Neural progenitor cell (in vitro differentiated cells): ENCODE measurements at regions not wholly inside any gene's neighbourhood (a gene's known extent, or its start where the extent isn't known, plus 50 kb on each side); places are given as distances from the start of the nearest gene placed in this dataset.
"Not testable (repeated sequence)": the region's sequence is repeated elsewhere in the genome, so short reads cannot be mapped to it uniquely, and the experiment has no call there.

Source experiments
- DNase-seq: peaks from one replicate; pipeline ENCODE4 v3.0.0-alpha.2; 2016; ENCODE audit warnings: low spot score
- H2AFZ ChIP-seq: fragments of 200-600 bp; sonication (generic); replicated peaks from 2 replicates; pipeline ENCODE4 v1.6.1; 2016; ENCODE audit warnings: antibody characterized with exemption
- H3F3A ChIP-seq: fragments of 200-600 bp; sonication (generic); 2 replicates; pipeline ENCODE4 v1.6.1; 2016; ENCODE audit warnings: antibody characterized with exemption, low read depth
- H3K27ac ChIP-seq: fragments of 200-600 bp; sonication (generic); 2 replicates; pipeline ENCODE4 v1.5.1; 2016; ENCODE audit warnings: mild to moderate bottlenecking
- H3K27me3 ChIP-seq: fragments of 200-600 bp; sonication (generic); 2 replicates; pipeline ENCODE4 v1.6.1; 2016; ENCODE audit warnings: mild to moderate bottlenecking, moderate library complexity
- H3K36me3 ChIP-seq: fragments of 200-600 bp; sonication (generic); 2 replicates; pipeline ENCODE4 v1.5.1; 2016
- H3K4me1 ChIP-seq: fragments of 200-600 bp; sonication (generic); 2 replicates; pipeline ENCODE4 v1.6.1; 2016; ENCODE audit warnings: mixed run types
- H3K4me2 ChIP-seq: fragments of 200-600 bp; sonication (generic); 2 replicates; pipeline ENCODE4 v1.6.1; 2016
- H3K4me3 ChIP-seq: fragments of 200-600 bp; sonication (generic); 2 replicates; pipeline ENCODE4 v1.5.1; 2016
- H3K79me2 ChIP-seq: fragments of 200-600 bp; sonication (generic); 2 replicates; pipeline ENCODE4 v1.6.1; 2016; ENCODE audit warnings: low read depth
- H3K9ac ChIP-seq: fragments of 200-600 bp; sonication (generic); 2 replicates; pipeline ENCODE4 v1.6.1; 2016
- H3K9me3 ChIP-seq: fragments of 200-600 bp; sonication (generic); 2 replicates; pipeline ENCODE4 v1.5.1; 2016; ENCODE audit warnings: low read depth
- H4K20me1 ChIP-seq: fragments of 200-600 bp; sonication (generic); 2 replicates; pipeline ENCODE4 v1.6.1; 2016; ENCODE audit warnings: low read depth
- H3K27ac Mint-ChIP-seq: 3 replicates; pipeline ENCODE4 v1.8.0; 2021; ENCODE audit warnings: mixed read lengths
- H3K27me3 Mint-ChIP-seq: 2 replicates; pipeline ENCODE4 v1.8.0; 2022; ENCODE audit warnings: low read depth, mild to moderate bottlenecking, inconsistent platforms, moderate library complexity, mixed read lengths; ENCODE audit not compliant: insufficient read depth
- H3K36me3 Mint-ChIP-seq: 3 replicates; pipeline ENCODE4 v1.8.0; 2021; ENCODE audit warnings: mixed read lengths
- H3K4me1 Mint-ChIP-seq: 3 replicates; pipeline ENCODE4 v1.8.0; 2021; ENCODE audit warnings: mixed read lengths
- H3K4me3 Mint-ChIP-seq: 3 replicates; pipeline ENCODE4 v1.8.0; 2021; ENCODE audit warnings: mild to moderate bottlenecking, moderate library complexity, mixed read lengths
- H3K9me3 Mint-ChIP-seq: 3 replicates; pipeline ENCODE4 v1.8.0; 2020; ENCODE audit warnings: mixed read lengths
- CTCF ChIP-seq: fragments of 200-600 bp; sonication (generic); IDR thresholded peaks from 2 replicates; pipeline ENCODE4 v1.5.1; 2017; ENCODE audit warnings: antibody characterized with exemption, mild to moderate bottlenecking
- EZH2 ChIP-seq: fragments of 200-600 bp; sonication (generic); IDR thresholded peaks from 2 replicates; pipeline ENCODE4 v1.6.1; 2017; ENCODE audit warnings: antibody characterized with exemption, mild to moderate bottlenecking, moderate library complexity
- EZH2phosphoT487 ChIP-seq: fragments of 200-600 bp; sonication (generic); IDR thresholded peaks from 2 replicates; pipeline ENCODE4 v1.6.1; 2017; ENCODE audit warnings: antibody characterized with exemption

- no peak for DNase-seq
- Mint-ChIP-seq H3K27me3 (peaks cover 2% of the 10 kb centered on the region), H3K4me3 (no peak overlapping the region), H3K4me1 (no peaks in the 10 kb centered on the region), H3K9me3 (no peaks in the 10 kb centered on the region), H3K27ac (no peak overlapping the region), H3K36me3 (no peaks in the 10 kb centered on the region)
- no peak overlapping the region for H3K4me2 ChIP-seq
- no peak overlapping the region for H3K27ac ChIP-seq
- H4K20me1 ChIP-seq = no peaks in the 10 kb centered on the region
- no peaks in the 10 kb centered on the region for H3K79me2 ChIP-seq
- H3K9me3 ChIP-seq = peaks cover 9% of the 10 kb centered on the region
- TF ChIP-seq EZH2phosphoT487 (no peak), EZH2 (no peak), CTCF (no peak)
- H3K4me1 ChIP-seq = peaks cover 3% of the 10 kb centered on the region
- no peak overlapping the region for H3K4me3 ChIP-seq
- H3F3A ChIP-seq = no peaks in the 10 kb centered on the region
- H3K9ac ChIP-seq = no peak overlapping the region
- peaks cover 3% of the 10 kb centered on the region for H3K36me3 ChIP-seq
- H2AFZ ChIP-seq = no peak overlapping the region
- no peaks in the 10 kb centered on the region for H3K27me3 ChIP-seq
Measured at GRCh38 chr1:37189111-37189510, 154.8 kb upstream of the GRIK3 start.

DNA sequence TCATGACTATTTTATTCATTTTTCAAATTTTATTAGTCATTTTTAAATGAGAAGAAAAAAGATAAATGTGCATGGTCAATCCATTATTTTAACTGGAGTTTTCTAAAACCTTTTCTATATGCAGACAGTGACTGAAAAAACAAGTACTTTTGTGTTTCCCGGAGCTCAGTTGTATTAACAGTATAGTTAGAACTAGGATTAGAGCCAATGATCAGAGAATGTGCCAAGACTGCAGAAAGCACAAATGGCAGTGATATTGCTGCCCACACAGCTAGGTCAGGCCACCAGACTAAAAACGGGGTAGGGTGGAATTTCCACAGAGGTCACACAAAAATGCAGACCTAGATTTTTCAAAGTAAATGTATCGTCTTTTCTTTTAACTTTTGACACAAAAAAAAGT is 163.1 kb upstream of the GRIK3 start:
- Mint-ChIP-seq H3K9me3 (peaks cover 5% of the 10 kb centered on the region), H3K4me1 (no peaks in the 10 kb centered on the region), H3K4me3 (no peak overlapping the region)

DNA sequence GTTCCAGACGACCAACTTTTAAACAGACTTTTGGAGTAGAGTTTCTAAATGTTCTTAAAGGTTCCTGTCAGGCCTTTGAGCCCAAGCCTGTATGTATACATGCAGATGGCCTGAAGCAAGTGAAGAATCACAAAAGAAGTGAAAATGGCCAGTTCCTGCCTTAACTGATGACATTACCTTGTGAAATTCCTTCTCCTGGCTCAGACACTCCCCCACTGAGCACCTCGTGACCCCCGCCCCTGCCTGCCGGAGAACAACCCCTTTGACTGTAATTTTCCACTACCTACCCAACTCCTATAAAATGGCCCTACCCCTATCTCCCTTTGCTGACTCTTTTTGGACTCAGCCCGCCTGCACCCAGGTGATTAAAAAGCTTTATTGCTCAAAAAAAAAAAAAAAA is 180.0 kb upstream of the GRIK3 start:
- H3K4me3 Mint-ChIP-seq, H3K36me3 ChIP-seq, H3F3A ChIP-seq, H3K27ac Mint-ChIP-seq, H3K9me3 Mint-ChIP-seq, H3K9ac ChIP-seq, H3K79me2 ChIP-seq, H3K4me1 ChIP-seq, H3K36me3 Mint-ChIP-seq, H2AFZ ChIP-seq, H3K27me3 Mint-ChIP-seq, H4K20me1 ChIP-seq, H3K4me3 ChIP-seq, H3K4me2 ChIP-seq, H3K27me3 ChIP-seq, H3K4me1 Mint-ChIP-seq, H3K27ac ChIP-seq, H3K9me3 ChIP-seq, DNase-seq: not testable (repeated sequence)

More for the DNA sequence above, 163.1 kb upstream of the GRIK3 start:
- no peak overlapping the region for H3K4me3 ChIP-seq
- Mint-ChIP-seq H3K27ac (no peak overlapping the region), H3K27me3 (peaks cover 2% of the 10 kb centered on the region), H3K36me3 (no peaks in the 10 kb centered on the region)
- no peak overlapping the region for H3K9ac ChIP-seq
- no peak for TF ChIP-seq EZH2phosphoT487
- TF ChIP-seq CTCF = no peak
- TF ChIP-seq EZH2 = no peak
- no peak for DNase-seq
- no peak overlapping the region for H3K4me2 ChIP-seq
- no peaks in the 10 kb centered on the region for H3K27me3 ChIP-seq
- no peak overlapping the region for H3K27ac ChIP-seq
- no peaks in the 10 kb centered on the region for H3K79me2 ChIP-seq
- no peak overlapping the region for H2AFZ ChIP-seq
- peaks cover 3% of the 10 kb centered on the region for H3K36me3 ChIP-seq
- no peaks in the 10 kb centered on the region for H3F3A ChIP-seq
- no peaks in the 10 kb centered on the region for H4K20me1 ChIP-seq
- H3K4me1 ChIP-seq = no peaks in the 10 kb centered on the region
- H3K9me3 ChIP-seq = peaks cover 5% of the 10 kb centered on the region

DNA sequence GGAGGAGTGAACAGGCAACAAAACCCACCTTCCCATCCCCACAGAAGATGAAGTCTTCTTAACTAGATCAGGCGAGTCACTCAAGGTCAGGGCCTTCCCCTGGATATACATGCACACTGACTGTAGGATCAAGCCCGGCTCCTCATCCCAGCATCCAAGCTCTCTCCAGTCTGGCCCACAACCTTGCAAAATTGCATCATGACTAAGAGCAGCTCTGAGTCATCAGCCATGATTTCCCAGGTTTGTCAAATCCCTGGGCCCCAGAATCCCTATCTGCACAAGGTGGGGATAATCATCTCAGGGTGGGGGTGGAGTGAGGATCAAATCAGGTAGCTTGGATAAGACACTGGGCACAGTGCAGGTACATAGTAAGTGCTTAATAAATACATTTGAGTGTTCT is 199.3 kb upstream of the GRIK3 start:
- H3K27ac ChIP-seq = no peak overlapping the region
- no peaks in the 10 kb centered on the region for H3K79me2 ChIP-seq
- Mint-ChIP-seq H3K27me3 (peaks cover 5% of the 10 kb centered on the region), H3K4me1 (peaks cover 10% of the 10 kb centered on the region), H3K9me3 (peaks cover 7% of the 10 kb centered on the region), H3K36me3 (no peaks in the 10 kb centered on the region), H3K27ac (no peak overlapping the region), H3K4me3 (no peak overlapping the region)
- no peak for DNase-seq
- peaks cover 28% of the 10 kb centered on the region for H3K4me1 ChIP-seq
- TF ChIP-seq CTCF = no peak
- no peak overlapping the region for H3K4me3 ChIP-seq
- H3F3A ChIP-seq = peaks cover 28% of the 10 kb centered on the region
- H3K27me3 ChIP-seq = no peaks in the 10 kb centered on the region
- H4K20me1 ChIP-seq = no peaks in the 10 kb centered on the region
- no peaks in the 10 kb centered on the region for H3K36me3 ChIP-seq
- no peak overlapping the region for H3K4me2 ChIP-seq
- H3K9ac ChIP-seq = no peak overlapping the region
- H2AFZ ChIP-seq = no peak overlapping the region
- no peaks in the 10 kb centered on the region for H3K9me3 ChIP-seq
